SK-N-MC (cell line): ENCODE measurements at regions not wholly inside any gene's neighbourhood (a gene's known extent, or its start where the extent isn't known, plus 50 kb on each side); places are given as distances from the start of the nearest gene placed in this dataset.

Experiments
- DNase-seq: peaks from one replicate; pipeline ENCODE4 v3.0.0-alpha.2; 2011; ENCODE audit warnings: low read depth, low spot score
- H3K27ac ChIP-seq: fragments of 200-600 bp; sonication (generic); 2 replicates; pipeline ENCODE4 v1.5.1; 2016; ENCODE audit warnings: mixed run types
- H3K36me3 ChIP-seq: fragments of 200-600 bp; sonication (generic); 2 replicates; pipeline ENCODE4 v1.6.1; 2017; ENCODE audit warnings: antibody characterized with exemption, low read length, mixed read lengths; ENCODE audit not compliant: insufficient read depth
- H3K4me3 ChIP-seq: fragments of 200-600 bp; sonication (generic); 2 replicates; pipeline ENCODE4 v1.5.1; 2016
- H3K9ac ChIP-seq: fragments of 200-600 bp; sonication (generic); 2 replicates; pipeline ENCODE4 v1.8.0; 2017; ENCODE audit warnings: mixed run types, mixed read lengths; ENCODE audit not compliant: insufficient read length
- H3K9me3 ChIP-seq: fragments of 200-600 bp; sonication (generic); 2 replicates; pipeline ENCODE4 v1.6.1; 2017; ENCODE audit warnings: low read depth, mild to moderate bottlenecking, antibody characterized with exemption, low read length, moderate library complexity, mixed read lengths
- EZH2 ChIP-seq: fragments of 200-600 bp; sonication (generic); IDR thresholded peaks from one replicate; pipeline ENCODE4 v1.6.1; 2017; ENCODE audit warnings: antibody characterized with exemption
- FOXP2 ChIP-seq: optimal IDR thresholded peaks from 2 replicates; pipeline ENCODE3; 2011; ENCODE audit warnings: mild to moderate bottlenecking, moderate library complexity; ENCODE audit not compliant: insufficient read depth; ENCODE audit errors: extremely low read length, control extremely low read depth
- POLR2AphosphoS5 ChIP-seq: IDR thresholded peaks from 2 replicates; pipeline ENCODE4 v1.6.1; 2012; ENCODE audit warnings: mild to moderate bottlenecking, low read depth, low read length, borderline replicate concordance

GRCh38 chr1:184141361-184141880, 89.9 kb downstream of the TSEN15 start:
- Histone ChIP-seq H3K9me3 (no peaks in the 10 kb centered on the region), H3K9ac (no peak overlapping the region), H3K27ac (no peak overlapping the region), H3K4me3 (no peak overlapping the region), H3K36me3 (no peaks in the 10 kb centered on the region)
- DNase-seq = no peak
- TF ChIP-seq EZH2 = no peak
- no peak for TF ChIP-seq FOXP2
- TF ChIP-seq POLR2AphosphoS5 = no peak

- no peak for TF ChIP-seq FOXP2
- TF ChIP-seq EZH2 = no peak
- no peak for TF ChIP-seq POLR2AphosphoS5
- Histone ChIP-seq H3K9ac (no peak overlapping the region), H3K9me3 (no peaks in the 10 kb centered on the region), H3K27ac (no peak overlapping the region), H3K4me3 (no peak overlapping the region), H3K36me3 (no peaks in the 10 kb centered on the region)
- DNase-seq = peak; percentile 20
Measured at GRCh38 chr1:184143449-184143848, 91.9 kb downstream of the TSEN15 start.

- H3K9ac ChIP-seq = no peak overlapping the region
- H3K9me3 ChIP-seq = no peaks in the 10 kb centered on the region
- TF ChIP-seq POLR2AphosphoS5 = no peak
- TF ChIP-seq FOXP2 = no peak
- TF ChIP-seq EZH2 = no peak
- no peak for DNase-seq
- H3K27ac ChIP-seq = no peak overlapping the region
- no peak overlapping the region for H3K4me3 ChIP-seq
- H3K36me3 ChIP-seq = no peaks in the 10 kb centered on the region
Measured at GRCh38 chr1:184145083-184145482, 93.6 kb downstream of the TSEN15 start.

- TF ChIP-seq FOXP2 (no peak), POLR2AphosphoS5 (no peak), EZH2 (no peak)
- no peak for DNase-seq
- H3K9me3 ChIP-seq = no peaks in the 10 kb centered on the region
- H3K36me3 ChIP-seq = no peaks in the 10 kb centered on the region
- H3K4me3 ChIP-seq = no peak overlapping the region
- no peak overlapping the region for H3K27ac ChIP-seq
- no peak overlapping the region for H3K9ac ChIP-seq
Measured at GRCh38 chr1:184146202-184146601, 94.7 kb downstream of the TSEN15 start.

DNA sequence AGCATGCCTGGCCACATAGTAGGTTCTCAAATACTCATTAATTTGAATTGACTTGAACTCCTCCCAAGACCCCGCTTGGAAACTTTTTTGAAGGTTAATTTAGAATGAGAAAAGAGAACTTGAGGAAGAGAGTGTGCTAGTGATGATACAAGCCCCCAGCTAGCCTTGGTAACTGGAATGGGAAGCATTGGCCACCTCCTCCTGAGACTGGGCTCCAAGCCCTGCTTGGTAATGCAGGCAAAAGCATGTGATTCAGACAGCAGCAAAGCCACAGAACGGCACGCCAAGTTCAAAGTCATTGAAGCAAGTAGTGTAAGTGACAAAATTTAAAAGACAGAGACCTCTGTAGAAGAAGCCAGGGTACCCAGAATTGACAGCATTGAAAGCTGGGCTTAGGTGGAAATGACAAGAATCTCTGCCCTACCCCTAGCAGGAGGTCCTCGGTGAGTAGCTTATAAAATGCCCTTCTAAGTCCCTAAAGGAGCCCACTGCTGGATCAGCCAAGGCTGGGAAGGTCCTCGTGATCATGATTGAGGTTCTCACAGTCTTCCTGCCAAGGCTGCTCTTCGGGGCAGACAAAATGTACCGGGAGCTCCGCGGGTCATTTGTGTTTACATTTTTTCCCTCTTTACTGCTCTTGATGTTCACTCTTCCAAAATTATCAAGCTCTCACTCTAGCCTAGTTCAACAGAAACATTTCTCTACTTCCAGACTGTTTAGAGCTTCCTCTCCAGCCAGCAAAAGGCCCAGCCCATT, 99.4 kb downstream of the TSEN15 start:
- Histone ChIP-seq H3K4me3 (no peak overlapping the region), H3K9ac (no peak overlapping the region), H3K27ac (no peak overlapping the region), H3K9me3 (no peaks in the 10 kb centered on the region), H3K36me3 (no peaks in the 10 kb centered on the region)
- TF ChIP-seq POLR2AphosphoS5 (no peak), FOXP2 (no peak), EZH2 (no peak)
- DNase-seq = no peak

- TF ChIP-seq FOXP2 (no peak), EZH2 (no peak), POLR2AphosphoS5 (peak; percentile 56; the same call in 1 of the 2 replicates)
- no peaks in the 10 kb centered on the region for H3K36me3 ChIP-seq
- H3K27ac ChIP-seq = peak overlapping the region; percentile 71; the same call in 1 of the 2 replicates
- H3K9ac ChIP-seq = peak overlapping the region; percentile 32
- no peaks in the 10 kb centered on the region for H3K9me3 ChIP-seq
- peak overlapping the region; percentile 82 for H3K4me3 ChIP-seq
- peak; percentile 83 for DNase-seq
Measured at GRCh38 chr1:184152434-184152898, 100.9 kb downstream of the TSEN15 start.

DNA sequence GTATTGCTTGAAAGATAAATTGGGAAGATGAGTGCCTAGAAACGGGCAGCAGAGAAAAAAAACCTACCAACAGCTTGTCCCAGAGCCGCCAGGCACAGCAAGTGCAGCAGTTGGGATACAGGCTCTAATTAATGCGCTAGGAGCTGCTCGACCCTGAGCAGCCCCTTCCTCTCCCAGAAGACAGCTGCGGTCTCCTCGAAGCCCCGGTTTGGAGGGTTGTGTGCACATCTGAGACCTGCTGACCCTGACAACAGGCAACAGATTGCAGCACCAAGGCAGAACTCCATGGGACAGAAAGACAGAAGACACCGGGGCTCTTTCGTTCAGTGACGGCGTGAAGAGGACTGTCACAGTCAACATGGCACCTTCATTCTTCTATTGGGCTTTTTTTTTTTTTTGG, 101.4 kb downstream of the TSEN15 start:
- H3K9me3 ChIP-seq = no peaks in the 10 kb centered on the region
- H3K4me3 ChIP-seq = peak overlapping the region; percentile 82
- no peak for DNase-seq

DNA sequence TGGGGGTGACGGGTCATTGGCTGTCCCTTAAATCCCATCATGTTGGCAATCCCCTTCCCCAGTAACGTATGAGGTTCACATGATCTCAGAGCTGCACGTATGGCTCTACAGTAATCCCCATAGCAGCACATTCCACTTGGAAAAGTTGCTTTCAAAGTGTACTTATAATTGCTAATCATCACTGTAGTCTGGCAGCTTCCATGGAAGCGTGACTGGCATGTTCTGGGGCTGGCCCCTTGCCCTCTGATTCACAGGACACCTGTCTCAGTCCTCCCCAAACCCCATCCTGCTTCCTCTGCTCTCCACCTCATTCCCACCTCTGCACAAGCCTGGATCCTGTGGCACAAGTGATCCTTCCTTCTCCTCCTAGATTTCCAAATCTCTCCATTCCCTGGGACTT, 102.2 kb downstream of the TSEN15 start:
- Histone ChIP-seq H3K4me3 (no peak overlapping the region), H3K27ac (no peak overlapping the region), H3K36me3 (no peaks in the 10 kb centered on the region), H3K9me3 (no peaks in the 10 kb centered on the region), H3K9ac (no peak overlapping the region)
- TF ChIP-seq EZH2 = no peak
- TF ChIP-seq FOXP2 = no peak
- no peak for TF ChIP-seq POLR2AphosphoS5
- DNase-seq = no peak

More for the DNA sequence above, 101.4 kb downstream of the TSEN15 start:
- Histone ChIP-seq H3K36me3 (no peaks in the 10 kb centered on the region), H3K27ac (peak overlapping the region; percentile 71; the same call in 1 of the 2 replicates), H3K9ac (peak overlapping the region; percentile 32)
- TF ChIP-seq FOXP2 (no peak), EZH2 (no peak), POLR2AphosphoS5 (no peak)
